GM12878 (cell line): ENCODE measurements at regions not wholly inside any gene's neighbourhood (a gene's known extent, or its start where the extent isn't known, plus 50 kb on each side); places are given as distances from the start of the nearest gene placed in this dataset.

ENCODE experiments used
- CHD2 ChIP-seq: IDR thresholded peaks from 2 replicates; pipeline ENCODE4 v1.6.1; 2011; ENCODE audit warnings: low read depth, low read length, improper control_type of control experiment, borderline replicate concordance
- EZH2 ChIP-seq: IDR thresholded peaks from 2 replicates; pipeline ENCODE4 v1.6.1; 2012; ENCODE audit warnings: low read depth, mild to moderate bottlenecking, control low read depth, inconsistent platforms, low read length, borderline replicate concordance; ENCODE audit not compliant: control insufficient read depth
- PAX8 ChIP-seq: fragments of 450-650 bp; IDR thresholded peaks from 2 replicates; pipeline ENCODE4 v1.6.1; 2017; ENCODE audit warnings: mild to moderate bottlenecking, moderate library complexity
- STAT3 ChIP-seq: IDR thresholded peaks from 2 replicates; pipeline ENCODE4 v1.6.1; 2011; ENCODE audit warnings: low read depth, low read length, improper control_type of control experiment
- TAF1 ChIP-seq: IDR thresholded peaks from 2 replicates; pipeline ENCODE4 v1.6.1; 2011; ENCODE audit warnings: mild to moderate bottlenecking, low read depth, low read length, borderline replicate concordance
- ZNF217 ChIP-seq: fragments of 450-650 bp; IDR thresholded peaks from 2 replicates; pipeline ENCODE4 v1.6.1; 2017; ENCODE audit warnings: antibody characterized with exemption, mild to moderate bottlenecking
- TF ChIP-seq, protein P1 (sequence below), 3 experiments: IDR thresholded peaks in 2 of 3; conservative IDR thresholded peaks in 1 of 3; 2 replicates each; pipeline ENCODE4 v1.5.1; 2011; ENCODE audit warnings: low read depth in 3 of 3, low read length in 3 of 3, mild to moderate bottlenecking in 3 of 3, control low read depth in 2 of 3, moderate library complexity in 2 of 3, inconsistent platforms in 1 of 3, mixed read lengths in 1 of 3; ENCODE audit not compliant: control insufficient read depth in 2 of 3, insufficient read depth in 1 of 3; ENCODE audit errors: extremely low read depth in 1 of 3
- TF ChIP-seq, protein P2 (sequence below): IDR thresholded peaks from 2 replicates; pipeline ENCODE4 v1.6.1; 2012; ENCODE audit warnings: low read depth, low read length, improper control_type of control experiment

DNA sequence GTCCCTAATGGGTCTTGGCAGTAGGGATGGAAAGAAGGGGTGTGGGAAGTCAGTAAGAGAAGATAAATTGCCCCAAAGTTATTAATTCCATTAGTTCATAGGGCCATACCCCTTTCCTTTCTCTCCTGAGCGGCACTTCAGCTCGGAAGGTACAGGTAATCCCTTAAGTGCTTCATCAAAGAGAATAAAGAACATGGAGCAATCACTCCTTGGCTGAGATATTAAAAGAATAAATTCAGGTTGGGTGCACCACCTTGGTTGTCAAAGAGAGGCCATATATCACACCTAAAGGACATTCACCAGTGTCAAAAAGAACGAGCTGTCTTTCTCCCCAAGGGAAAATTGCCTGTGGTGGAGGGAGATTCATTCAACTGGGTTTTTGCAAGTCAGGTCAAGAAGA lies 87.5 kb downstream of the EDN3 start:
- TF ChIP-seq, protein P1, sequence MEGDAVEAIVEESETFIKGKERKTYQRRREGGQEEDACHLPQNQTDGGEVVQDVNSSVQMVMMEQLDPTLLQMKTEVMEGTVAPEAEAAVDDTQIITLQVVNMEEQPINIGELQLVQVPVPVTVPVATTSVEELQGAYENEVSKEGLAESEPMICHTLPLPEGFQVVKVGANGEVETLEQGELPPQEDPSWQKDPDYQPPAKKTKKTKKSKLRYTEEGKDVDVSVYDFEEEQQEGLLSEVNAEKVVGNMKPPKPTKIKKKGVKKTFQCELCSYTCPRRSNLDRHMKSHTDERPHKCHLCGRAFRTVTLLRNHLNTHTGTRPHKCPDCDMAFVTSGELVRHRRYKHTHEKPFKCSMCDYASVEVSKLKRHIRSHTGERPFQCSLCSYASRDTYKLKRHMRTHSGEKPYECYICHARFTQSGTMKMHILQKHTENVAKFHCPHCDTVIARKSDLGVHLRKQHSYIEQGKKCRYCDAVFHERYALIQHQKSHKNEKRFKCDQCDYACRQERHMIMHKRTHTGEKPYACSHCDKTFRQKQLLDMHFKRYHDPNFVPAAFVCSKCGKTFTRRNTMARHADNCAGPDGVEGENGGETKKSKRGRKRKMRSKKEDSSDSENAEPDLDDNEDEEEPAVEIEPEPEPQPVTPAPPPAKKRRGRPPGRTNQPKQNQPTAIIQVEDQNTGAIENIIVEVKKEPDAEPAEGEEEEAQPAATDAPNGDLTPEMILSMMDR (IDR thresholded peaks at IDR 0.05 in 2 of 3, conservative IDR thresholded peaks at IDR 0.05 in 1 of 3; ENCODE audit: control insufficient read depth in 2 of 3, extremely low read depth in 1 of 3, insufficient read depth in 1 of 3, low read depth in 3 of 3, low read length in 3 of 3): no peak
- TF ChIP-seq CHD2 (no peak), ZNF217 (no peak), TAF1 (no peak), PAX8 (no peak), STAT3 (no peak), EZH2 (no peak)
- TF ChIP-seq, protein P2, sequence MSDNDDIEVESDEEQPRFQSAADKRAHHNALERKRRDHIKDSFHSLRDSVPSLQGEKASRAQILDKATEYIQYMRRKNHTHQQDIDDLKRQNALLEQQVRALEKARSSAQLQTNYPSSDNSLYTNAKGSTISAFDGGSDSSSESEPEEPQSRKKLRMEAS: no peak
